ENCODE measurements at regions not wholly inside any gene's neighbourhood (a gene's known extent, or its start where the extent isn't known, plus 50 kb on each side); places are given as distances from the start of the nearest gene placed in this dataset.

GRCh38 chr2:12261986-12262680, 454.6 kb upstream of the TRIB2 start:
- 90 to 97% (median 91%) methylated on average over 3 of the region's 3 CpGs for WGBS, 4 donors
- no peaks in the 10 kb centered on the region for H3K9me3 ChIP-seq (replicated peaks in 1 of 3)
- no peak for DNase-seq
- H3K36me3 ChIP-seq (replicated peaks in 1 of 2) = no peaks in the 10 kb centered on the region
- no peak for TF ChIP-seq POLR2A (IDR thresholded peaks at IDR 0.05)
- TF ChIP-seq, protein P1, sequence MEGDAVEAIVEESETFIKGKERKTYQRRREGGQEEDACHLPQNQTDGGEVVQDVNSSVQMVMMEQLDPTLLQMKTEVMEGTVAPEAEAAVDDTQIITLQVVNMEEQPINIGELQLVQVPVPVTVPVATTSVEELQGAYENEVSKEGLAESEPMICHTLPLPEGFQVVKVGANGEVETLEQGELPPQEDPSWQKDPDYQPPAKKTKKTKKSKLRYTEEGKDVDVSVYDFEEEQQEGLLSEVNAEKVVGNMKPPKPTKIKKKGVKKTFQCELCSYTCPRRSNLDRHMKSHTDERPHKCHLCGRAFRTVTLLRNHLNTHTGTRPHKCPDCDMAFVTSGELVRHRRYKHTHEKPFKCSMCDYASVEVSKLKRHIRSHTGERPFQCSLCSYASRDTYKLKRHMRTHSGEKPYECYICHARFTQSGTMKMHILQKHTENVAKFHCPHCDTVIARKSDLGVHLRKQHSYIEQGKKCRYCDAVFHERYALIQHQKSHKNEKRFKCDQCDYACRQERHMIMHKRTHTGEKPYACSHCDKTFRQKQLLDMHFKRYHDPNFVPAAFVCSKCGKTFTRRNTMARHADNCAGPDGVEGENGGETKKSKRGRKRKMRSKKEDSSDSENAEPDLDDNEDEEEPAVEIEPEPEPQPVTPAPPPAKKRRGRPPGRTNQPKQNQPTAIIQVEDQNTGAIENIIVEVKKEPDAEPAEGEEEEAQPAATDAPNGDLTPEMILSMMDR (IDR thresholded peaks at IDR 0.05) = no peak
- no peaks in the 10 kb centered on the region for H3K27me3 ChIP-seq
- peak overlapping the region in 1 of 5 donors; percentile 8 for H3K27ac ChIP-seq
- H3K4me1 ChIP-seq (replicated peaks in 1 of 2) = no peaks in the 10 kb centered on the region
- H3K4me3 ChIP-seq = no peak overlapping the region
- intact Hi-C loops (cut with DNase I) = no loop called here

- peak overlapping the region in 1 of 5 donors; percentile 8 for H3K27ac ChIP-seq
- intact Hi-C loops (cut with DNase I) = no loop called here
These were observed 453.9 kb upstream of the TRIB2 start for GRCh38 chr2:12262681-12263436.

GRCh38 chr2:12263730-12264129, 453.0 kb upstream of the TRIB2 start:
- Histone ChIP-seq H3K4me3 (no peak overlapping the region), H3K9me3 (replicated peaks in 1 of 3) (no peaks in the 10 kb centered on the region), H3K4me1 (replicated peaks in 1 of 2) (no peaks in the 10 kb centered on the region), H3K36me3 (replicated peaks in 1 of 2) (no peaks in the 10 kb centered on the region), H3K27me3 (no peaks in the 10 kb centered on the region), H3K27ac (no peak overlapping the region)
- TF ChIP-seq, protein P1 (IDR thresholded peaks at IDR 0.05) = no peak
- no peak for TF ChIP-seq POLR2A (IDR thresholded peaks at IDR 0.05)
- no peak for DNase-seq
- intact Hi-C loops (cut with DNase I) = no loop called here

More at GRCh38 chr2:12262681-12263436, 453.9 kb upstream of the TRIB2 start:
- no peaks in the 10 kb centered on the region for H3K9me3 ChIP-seq (replicated peaks in 1 of 3)
- peak in 6 of 7 donors; percentile 38 to 67 (median 46) for DNase-seq
- H3K36me3 ChIP-seq (replicated peaks in 1 of 2) = no peaks in the 10 kb centered on the region
- TF ChIP-seq, protein P1 (IDR thresholded peaks at IDR 0.05) = no peak
- no peak for TF ChIP-seq POLR2A (IDR thresholded peaks at IDR 0.05)
- no peaks in the 10 kb centered on the region for H3K27me3 ChIP-seq
- H3K4me1 ChIP-seq (replicated peaks in 1 of 2) = no peaks in the 10 kb centered on the region
- H3K4me3 ChIP-seq = no peak overlapping the region
- 24 to 51% (median 36%) methylated on average over 2 of the region's 2 CpGs for WGBS, 4 donors

- intact Hi-C loops (cut with DNase I) = no loop called here
- no peaks in the 10 kb centered on the region for H3K9me3 ChIP-seq (replicated peaks in 1 of 3)
- no peak overlapping the region for H3K4me3 ChIP-seq
- H3K36me3 ChIP-seq (replicated peaks in 1 of 2) = no peaks in the 10 kb centered on the region
- H3K27ac ChIP-seq = no peak overlapping the region
- H3K27me3 ChIP-seq = no peaks in the 10 kb centered on the region
- no peaks in the 10 kb centered on the region for H3K4me1 ChIP-seq (replicated peaks in 1 of 2)
- WGBS, 4 donors = 41 to 63% (median 47%) methylated on average over 1 of the region's 1 CpG
- TF ChIP-seq POLR2A (IDR thresholded peaks at IDR 0.05) = no peak
- no peak for DNase-seq
These were observed 452.6 kb upstream of the TRIB2 start for GRCh38 chr2:12264146-12264545.
